GM18858 (cell line): ENCODE measurements at regions not wholly inside any gene's neighbourhood (a gene's known extent, or its start where the extent isn't known, plus 50 kb on each side); places are given as distances from the start of the nearest gene placed in this dataset.

Experiments used
- ATAC-seq: cut with Tn5 transposase; IDR thresholded peaks from one replicate; pipeline ENCODE4 v1.9.1; 2021; ENCODE audit not compliant: unreplicated experiment

- no peak for ATAC-seq
These were observed 209.4 kb downstream of the DTWD2 start for GRCh38 chr5:118778941-118779340.

GRCh38 chr5:118777189-118777736, 211.1 kb downstream of the DTWD2 start:
- ATAC-seq = no peak

GRCh38 chr5:118776755-118777154, 211.6 kb downstream of the DTWD2 start:
- ATAC-seq = peak; percentile 49

- ATAC-seq = peak; percentile 34
These were observed 212.4 kb downstream of the DTWD2 start for GRCh38 chr5:118775790-118776499.

GRCh38 chr5:118768607-118769175, 219.7 kb downstream of the DTWD2 start:
- no peak for ATAC-seq

- ATAC-seq = no peak
These were observed 226.1 kb downstream of the DTWD2 start for GRCh38 chr5:118762291-118762690.

GRCh38 chr5:118761814-118762213, 226.5 kb downstream of the DTWD2 start:
- ATAC-seq = no peak

GRCh38 chr5:118752969-118753368, 235.4 kb downstream of the DTWD2 start:
- no peak for ATAC-seq

- ATAC-seq = no peak
These were observed 252.0 kb downstream of the DTWD2 start for GRCh38 chr5:118736396-118736795.

- no peak for ATAC-seq
These were observed 255.0 kb downstream of the DTWD2 start for GRCh38 chr5:118733394-118733793.

- ATAC-seq = no peak
These were observed 260.2 kb downstream of the DTWD2 start for GRCh38 chr5:118728191-118728590.

GRCh38 chr5:118726891-118727290, 261.5 kb downstream of the DTWD2 start:
- no peak for ATAC-seq

GRCh38 chr5:118723021-118723338, 265.4 kb downstream of the DTWD2 start:
- peak; percentile 75 for ATAC-seq

- ATAC-seq = peak; percentile 56
These were observed 266.0 kb downstream of the DTWD2 start for GRCh38 chr5:118722122-118723020.

GRCh38 chr5:118711727-118712126, 276.6 kb downstream of the DTWD2 start:
- ATAC-seq = no peak

- ATAC-seq = no peak
These were observed 282.2 kb downstream of the DTWD2 start for GRCh38 chr5:118705959-118706667.

- ATAC-seq = no peak
These were observed 285.1 kb downstream of the DTWD2 start for GRCh38 chr5:118703241-118703640.

GRCh38 chr5:118701791-118702190, 286.6 kb downstream of the DTWD2 start:
- no peak for ATAC-seq

GRCh38 chr5:118700510-118700909, 287.8 kb downstream of the DTWD2 start:
- no peak for ATAC-seq

- ATAC-seq = no peak
These were observed 289.6 kb downstream of the DTWD2 start for GRCh38 chr5:118698774-118699173.

GRCh38 chr5:118696076-118696475, 292.3 kb downstream of the DTWD2 start:
- no peak for ATAC-seq
